ENCODE measurements at regions not wholly inside any gene's neighbourhood (a gene's known extent, or its start where the extent isn't known, plus 50 kb on each side); places are given as distances from the start of the nearest gene placed in this dataset.

DNA sequence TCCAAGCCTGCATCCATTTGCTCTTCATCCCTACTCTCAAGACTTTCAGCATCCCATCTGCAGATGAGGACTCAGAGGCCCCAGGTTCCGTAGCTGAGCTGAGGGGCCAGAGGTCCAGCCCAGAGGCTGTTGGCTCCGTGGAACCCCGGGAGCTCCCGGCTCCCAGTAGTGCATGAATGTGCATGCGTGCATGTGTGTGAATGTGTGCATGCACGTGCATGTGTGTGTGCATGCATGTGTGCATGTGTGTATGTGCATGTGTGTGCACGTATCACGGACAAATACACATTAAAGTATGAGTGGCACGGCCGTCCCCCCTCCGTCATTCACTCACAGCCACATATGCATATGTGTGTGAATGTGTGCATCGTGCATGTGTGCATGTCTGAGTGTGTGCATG, 149.9 kb downstream of the KIF26A start:
- Histone ChIP-seq H3K9me2 (replicated peaks; ENCODE audit: insufficient read depth) (no peaks in the 10 kb centered on the region), H3K4me3 (no peak overlapping the region), H4K20me1 (ENCODE audit: insufficient read depth, poor library complexity, severe bottlenecking) (no peaks in the 10 kb centered on the region), H3K9me3 (ENCODE audit: low read depth) (no peaks in the 10 kb centered on the region), H3K27me3 (no peaks in the 10 kb centered on the region), H3K27ac (no peak overlapping the region), H3K36me3 (replicated peaks; ENCODE audit: insufficient read depth, low read depth) (no peaks in the 10 kb centered on the region), H3K79me2 (no peaks in the 10 kb centered on the region), H2AFZ (no peak overlapping the region), H3K4me2 (no peak overlapping the region), H3K4me1 (ENCODE audit: insufficient read depth) (peaks cover 12% of the 10 kb centered on the region)
- no peak for TF ChIP-seq CTCF (IDR thresholded peaks at IDR 0.05; ENCODE audit: poor library complexity)
- TF ChIP-seq EZH2 (IDR thresholded peaks at IDR 0.05; ENCODE audit: borderline replicate concordance): no peak
- no peak for TF ChIP-seq EZH2phosphoT487 (IDR thresholded peaks at IDR 0.05; ENCODE audit: low read depth, severe bottlenecking, unreplicated experiment)
- DNase-seq (ENCODE audit: low spot score): no peak
- 94% methylated on average over 12 of the region's 12 CpGs for WGBS (ENCODE audit: low lambda C conversion rate, missing lambda C conversion rate)

GRCh38 chr14:104289507-104289906, 151.1 kb downstream of the KIF26A start:
- no peaks in the 10 kb centered on the region for H4K20me1 ChIP-seq (ENCODE audit: insufficient read depth, poor library complexity, severe bottlenecking)
- no peaks in the 10 kb centered on the region for H3K79me2 ChIP-seq
- 70% methylated on average over 3 of the region's 3 CpGs for WGBS (ENCODE audit: low lambda C conversion rate, missing lambda C conversion rate)
- no peak overlapping the region for H3K27ac ChIP-seq
- no peaks in the 10 kb centered on the region for H3K27me3 ChIP-seq
- no peak for TF ChIP-seq EZH2phosphoT487 (IDR thresholded peaks at IDR 0.05; ENCODE audit: low read depth, severe bottlenecking, unreplicated experiment)
- no peak for TF ChIP-seq EZH2 (IDR thresholded peaks at IDR 0.05; ENCODE audit: borderline replicate concordance)
- no peak for TF ChIP-seq CTCF (IDR thresholded peaks at IDR 0.05; ENCODE audit: poor library complexity)
- no peak overlapping the region for H3K4me3 ChIP-seq
- no peak for DNase-seq (ENCODE audit: low spot score)
- peaks cover 8% of the 10 kb centered on the region for H3K4me1 ChIP-seq (ENCODE audit: insufficient read depth)
- H3K9me3 ChIP-seq (ENCODE audit: low read depth): no peaks in the 10 kb centered on the region
- no peaks in the 10 kb centered on the region for H3K36me3 ChIP-seq (replicated peaks; ENCODE audit: insufficient read depth, low read depth)
- H2AFZ ChIP-seq: no peak overlapping the region
- no peaks in the 10 kb centered on the region for H3K9me2 ChIP-seq (replicated peaks; ENCODE audit: insufficient read depth)
- no peak overlapping the region for H3K4me2 ChIP-seq

GRCh38 chr14:104290058-104290667, 151.8 kb downstream of the KIF26A start:
- 75% methylated on average over 14 of the region's 14 CpGs for WGBS (ENCODE audit: low lambda C conversion rate, missing lambda C conversion rate)
- no peak for DNase-seq (ENCODE audit: low spot score)
- Histone ChIP-seq H3K9me3 (ENCODE audit: low read depth) (no peaks in the 10 kb centered on the region), H3K27ac (no peak overlapping the region), H3K79me2 (no peaks in the 10 kb centered on the region), H3K9me2 (replicated peaks; ENCODE audit: insufficient read depth) (no peaks in the 10 kb centered on the region), H3K36me3 (replicated peaks; ENCODE audit: insufficient read depth, low read depth) (no peaks in the 10 kb centered on the region), H4K20me1 (ENCODE audit: insufficient read depth, poor library complexity, severe bottlenecking) (no peaks in the 10 kb centered on the region), H3K4me1 (ENCODE audit: insufficient read depth) (peaks cover 8% of the 10 kb centered on the region), H3K4me3 (no peak overlapping the region), H3K27me3 (no peaks in the 10 kb centered on the region), H2AFZ (no peak overlapping the region), H3K4me2 (no peak overlapping the region)
- TF ChIP-seq EZH2 (IDR thresholded peaks at IDR 0.05; ENCODE audit: borderline replicate concordance) (no peak), CTCF (IDR thresholded peaks at IDR 0.05; ENCODE audit: poor library complexity) (no peak), EZH2phosphoT487 (IDR thresholded peaks at IDR 0.05; ENCODE audit: low read depth, severe bottlenecking, unreplicated experiment) (no peak)
